ENCODE measurements at regions not wholly inside any gene's neighbourhood (a gene's known extent, or its start where the extent isn't known, plus 50 kb on each side); places are given as distances from the start of the nearest gene placed in this dataset.

GRCh38 chr6:44740566-44741120 is 353.1 kb downstream of the CDC5L start:
- TF ChIP-seq EZH2 (IDR thresholded peaks at IDR 0.05; ENCODE audit: low read length): no peak
- TF ChIP-seq, protein P1, sequence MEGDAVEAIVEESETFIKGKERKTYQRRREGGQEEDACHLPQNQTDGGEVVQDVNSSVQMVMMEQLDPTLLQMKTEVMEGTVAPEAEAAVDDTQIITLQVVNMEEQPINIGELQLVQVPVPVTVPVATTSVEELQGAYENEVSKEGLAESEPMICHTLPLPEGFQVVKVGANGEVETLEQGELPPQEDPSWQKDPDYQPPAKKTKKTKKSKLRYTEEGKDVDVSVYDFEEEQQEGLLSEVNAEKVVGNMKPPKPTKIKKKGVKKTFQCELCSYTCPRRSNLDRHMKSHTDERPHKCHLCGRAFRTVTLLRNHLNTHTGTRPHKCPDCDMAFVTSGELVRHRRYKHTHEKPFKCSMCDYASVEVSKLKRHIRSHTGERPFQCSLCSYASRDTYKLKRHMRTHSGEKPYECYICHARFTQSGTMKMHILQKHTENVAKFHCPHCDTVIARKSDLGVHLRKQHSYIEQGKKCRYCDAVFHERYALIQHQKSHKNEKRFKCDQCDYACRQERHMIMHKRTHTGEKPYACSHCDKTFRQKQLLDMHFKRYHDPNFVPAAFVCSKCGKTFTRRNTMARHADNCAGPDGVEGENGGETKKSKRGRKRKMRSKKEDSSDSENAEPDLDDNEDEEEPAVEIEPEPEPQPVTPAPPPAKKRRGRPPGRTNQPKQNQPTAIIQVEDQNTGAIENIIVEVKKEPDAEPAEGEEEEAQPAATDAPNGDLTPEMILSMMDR (optimal IDR thresholded peaks at IDR 0.05 in 1 of 3, IDR thresholded peaks at IDR 0.05 in 1 of 3, conservative IDR thresholded peaks at IDR 0.05 in 1 of 3; ENCODE audit: extremely low read depth in 1 of 3, insufficient read depth in 2 of 3, low read length in 3 of 3): no peak
